ENCODE measurements at regions not wholly inside any gene's neighbourhood (a gene's known extent, or its start where the extent isn't known, plus 50 kb on each side); places are given as distances from the start of the nearest gene placed in this dataset.

DNA sequence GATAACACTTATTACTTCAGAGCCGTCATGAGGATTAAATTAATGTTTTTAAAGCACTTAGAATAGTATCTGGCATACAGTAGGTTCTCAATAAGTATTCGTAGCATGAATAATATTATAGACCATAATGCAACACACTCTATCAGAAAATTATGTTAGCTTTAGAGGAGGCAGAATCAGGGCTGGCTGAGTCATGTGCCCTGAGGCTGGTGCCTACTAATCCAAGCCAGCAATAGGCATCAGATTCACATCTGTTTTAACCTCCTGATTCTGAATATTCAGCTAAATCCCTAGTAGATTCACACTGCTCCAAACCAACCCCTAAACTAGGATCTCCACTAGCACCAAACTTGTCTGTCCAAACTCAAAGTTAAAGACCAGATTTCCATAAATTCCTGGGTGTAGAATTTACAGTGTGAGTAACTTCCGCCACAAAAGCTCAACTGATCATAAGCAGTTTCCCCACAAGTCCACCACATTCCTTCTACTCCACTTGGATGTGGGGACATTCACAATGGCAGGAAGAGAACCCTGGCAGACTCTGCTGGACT is 170.0 kb upstream of the DAPK1 start:
- TF ChIP-seq POLR2AphosphoS5 (IDR thresholded peaks at IDR 0.05; ENCODE audit: low read depth, low read length) (no peak), EGR1 (IDR thresholded peaks at IDR 0.05; ENCODE audit: low read depth) (no peak), ATF3 (IDR thresholded peaks at IDR 0.05) (no peak), SIN3A (IDR thresholded peaks at IDR 0.05; ENCODE audit: low read depth) (no peak), REST (IDR thresholded peaks at IDR 0.05; ENCODE audit: low read depth) (no peak), TCF7L2 (IDR thresholded peaks at IDR 0.05; ENCODE audit: borderline replicate concordance, extremely low read depth, insufficient read depth, insufficient read length) (no peak), FOSL1 (IDR thresholded peaks at IDR 0.05; ENCODE audit: low read depth) (no peak), ZNF274 (IDR thresholded peaks at IDR 0.05; ENCODE audit: low read depth, low read length) (no peak), ZFX (IDR thresholded peaks at IDR 0.05) (no peak), SP1 (IDR thresholded peaks at IDR 0.05; ENCODE audit: low read depth) (no peak), JUND (IDR thresholded peaks at IDR 0.05) (no peak), EZH2 (IDR thresholded peaks at IDR 0.05) (no peak), SRF (IDR thresholded peaks at IDR 0.05; ENCODE audit: low read depth) (no peak), EZH2phosphoT487 (IDR thresholded peaks at IDR 0.05; ENCODE audit: borderline replicate concordance) (no peak), RAD21 (IDR thresholded peaks at IDR 0.05; ENCODE audit: low read depth) (no peak), YY1 (IDR thresholded peaks at IDR 0.05; ENCODE audit: extremely low read depth, insufficient replicate concordance, low read depth, low read length) (no peak)
- TF ChIP-seq, protein P1, sequence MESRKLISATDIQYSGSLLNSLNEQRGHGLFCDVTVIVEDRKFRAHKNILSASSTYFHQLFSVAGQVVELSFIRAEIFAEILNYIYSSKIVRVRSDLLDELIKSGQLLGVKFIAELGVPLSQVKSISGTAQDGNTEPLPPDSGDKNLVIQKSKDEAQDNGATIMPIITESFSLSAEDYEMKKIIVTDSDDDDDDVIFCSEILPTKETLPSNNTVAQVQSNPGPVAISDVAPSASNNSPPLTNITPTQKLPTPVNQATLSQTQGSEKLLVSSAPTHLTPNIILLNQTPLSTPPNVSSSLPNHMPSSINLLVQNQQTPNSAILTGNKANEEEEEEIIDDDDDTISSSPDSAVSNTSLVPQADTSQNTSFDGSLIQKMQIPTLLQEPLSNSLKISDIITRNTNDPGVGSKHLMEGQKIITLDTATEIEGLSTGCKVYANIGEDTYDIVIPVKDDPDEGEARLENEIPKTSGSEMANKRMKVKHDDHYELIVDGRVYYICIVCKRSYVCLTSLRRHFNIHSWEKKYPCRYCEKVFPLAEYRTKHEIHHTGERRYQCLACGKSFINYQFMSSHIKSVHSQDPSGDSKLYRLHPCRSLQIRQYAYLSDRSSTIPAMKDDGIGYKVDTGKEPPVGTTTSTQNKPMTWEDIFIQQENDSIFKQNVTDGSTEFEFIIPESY (IDR thresholded peaks at IDR 0.05; ENCODE audit: extremely low read depth, insufficient replicate concordance, low read length), result no peak
- Histone ChIP-seq H3K4me1 (ENCODE audit: control insufficient read depth in 1 of 2, insufficient read depth in 2 of 2, low read length in 2 of 2) (no peaks in the 10 kb centered on the region), H3K36me3 (ENCODE audit: control insufficient read depth in 1 of 2, insufficient read depth in 2 of 2, low read length in 2 of 2) (no peaks in the 10 kb centered on the region), H3K9ac (ENCODE audit: low read length) (no peak overlapping the region), H3K4me2 (ENCODE audit: low read length) (no peak overlapping the region), H2AFZ (ENCODE audit: low read depth, low read length, poor library complexity, severe bottlenecking) (no peak overlapping the region), H3K9me3 (ENCODE audit: control insufficient read depth in 1 of 2, insufficient read depth in 1 of 2, low read depth in 1 of 2, low read length in 2 of 2) (peaks cover 6 to 13% of the 10 kb centered on the region in 2 experiments; a peak in 2 of 4 replicates), H3K79me2 (ENCODE audit: insufficient read depth, low read length) (no peaks in the 10 kb centered on the region), H4K20me1 (ENCODE audit: insufficient read depth) (no peaks in the 10 kb centered on the region), H3K9me2 (ENCODE audit: insufficient read depth) (no peaks in the 10 kb centered on the region), H3K27ac (ENCODE audit: low read depth, low read length) (no peak overlapping the region), H3K4me3 (replicated peaks in 1 of 2; ENCODE audit: low read depth in 1 of 2, low read length in 2 of 2) (no peak overlapping the region), H3K27me3 (ENCODE audit: insufficient read depth, low read length) (peaks cover 5% of the 10 kb centered on the region; the same call in 1 of the 2 replicates)
- ATAC-seq, result no peak
- ChIA-PET POLR2A (no interaction called here), CTCF (interaction anchor here (1.4 kb wide), 1 partner anchor 894 kb away, joined by 3 read pairs; no protein-coding TSS in a partner anchor), RAD21 (ENCODE audit: low non-redundant PET in 1 of 2, low total read pairs in 2 of 2, uncharacterized antibody in 2 of 2, unreplicated experiment in 2 of 2) (no interaction called here)
- no TSS peak for BruUV-seq (replicated peaks)
- intact Hi-C loops (cut with micrococcal nuclease), result loop anchor here (10.0 kb wide), 2 partner anchors 213 to 1503 kb away; no protein-coding TSS in a partner anchor
- DNase-seq (ENCODE audit: low read depth, low spot score), result no peak

All from HCT116 (cell line).